Fibroblast of peridontal ligament (primary cell): ENCODE measurements at regions not wholly inside any gene's neighbourhood (a gene's known extent, or its start where the extent isn't known, plus 50 kb on each side); places are given as distances from the start of the nearest gene placed in this dataset.
"Not testable (repeated sequence)": the region's sequence is repeated elsewhere in the genome, so short reads cannot be mapped to it uniquely, and the experiment has no call there.

ENCODE experiments used
- DNase-seq: peaks from one replicate; pipeline ENCODE4 v3.0.0-alpha.2; 2010; ENCODE audit errors: extremely low read depth

- no peak for DNase-seq
Observed at GRCh38 chr4:128758314-128758922, 51.1 kb upstream of the JADE1 start.

DNA sequence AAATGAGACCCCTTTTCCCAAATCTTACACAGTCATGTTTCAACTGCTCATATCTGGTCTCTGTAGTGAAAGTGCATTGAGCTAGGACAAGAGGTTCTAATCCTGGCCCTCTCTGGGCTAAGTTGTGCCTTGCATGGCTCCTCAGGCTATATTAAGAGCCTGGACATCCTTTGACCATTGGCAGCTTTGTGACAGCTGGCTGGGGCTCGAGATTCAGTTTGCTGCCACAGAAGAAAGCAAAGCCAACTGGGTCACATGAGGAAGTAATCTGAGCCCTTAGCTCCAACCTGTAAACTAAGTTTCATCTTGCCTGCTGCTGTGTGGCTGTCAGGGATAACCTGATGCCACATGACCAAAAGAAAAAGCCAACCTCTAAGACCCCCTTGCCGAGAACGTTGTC is 51.8 kb upstream of the JADE1 start:
- peak; percentile 29 for DNase-seq

DNA sequence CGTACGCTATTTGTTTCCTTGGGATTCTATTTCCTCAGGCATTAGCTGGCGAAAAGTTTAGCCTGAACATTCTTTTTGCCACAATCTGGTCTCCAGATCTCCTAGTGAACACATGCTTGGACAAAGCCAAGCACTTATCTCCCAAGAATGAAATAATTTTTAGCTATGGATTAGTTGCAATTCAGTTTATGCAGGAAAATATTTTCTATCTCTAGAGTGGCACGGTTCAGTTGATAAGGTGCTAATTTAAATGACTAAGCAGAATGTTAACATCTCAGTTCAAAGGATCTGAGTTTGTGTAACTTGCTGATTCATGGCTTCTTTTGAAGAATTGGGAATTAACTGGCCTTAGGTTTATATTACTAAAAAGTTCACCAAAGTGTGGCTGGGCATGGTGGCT is 58.1 kb upstream of the JADE1 start:
- DNase-seq: no peak

- not testable (repeated sequence) for DNase-seq
Observed at GRCh38 chr4:128741748-128742147, 67.8 kb upstream of the JADE1 start.

DNA sequence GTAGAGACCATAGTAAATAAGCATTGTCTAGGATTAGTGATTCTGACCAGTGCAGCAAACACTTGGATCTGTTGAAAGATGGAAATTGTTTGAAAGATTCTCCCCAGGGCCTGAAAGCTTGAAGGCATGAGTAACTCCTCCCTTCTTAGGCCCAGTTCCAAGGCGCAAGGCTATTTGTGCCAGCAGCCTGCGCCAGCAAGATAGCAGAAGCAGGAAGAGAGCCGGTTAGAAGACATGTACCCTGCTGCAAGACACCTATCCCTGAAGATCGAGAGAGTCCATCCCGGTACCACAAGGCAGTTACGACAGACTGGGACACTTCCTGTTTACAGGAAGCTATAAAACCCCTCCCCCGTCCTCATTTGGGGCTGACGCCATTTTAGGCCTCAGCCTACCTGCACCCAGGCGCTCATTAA is 72.4 kb upstream of the JADE1 start:
- no peak for DNase-seq

GRCh38 chr4:128735714-128736113 is 73.8 kb upstream of the JADE1 start:
- no peak for DNase-seq

GRCh38 chr4:128728190-128728589 is 81.3 kb upstream of the JADE1 start:
- no peak for DNase-seq

GRCh38 chr4:128727658-128728057 is 81.8 kb upstream of the JADE1 start:
- DNase-seq: no peak

- DNase-seq: no peak
Observed at GRCh38 chr4:128725405-128726055, 84.0 kb upstream of the JADE1 start.

GRCh38 chr4:128722911-128723310 is 86.6 kb upstream of the JADE1 start:
- no peak for DNase-seq

DNA sequence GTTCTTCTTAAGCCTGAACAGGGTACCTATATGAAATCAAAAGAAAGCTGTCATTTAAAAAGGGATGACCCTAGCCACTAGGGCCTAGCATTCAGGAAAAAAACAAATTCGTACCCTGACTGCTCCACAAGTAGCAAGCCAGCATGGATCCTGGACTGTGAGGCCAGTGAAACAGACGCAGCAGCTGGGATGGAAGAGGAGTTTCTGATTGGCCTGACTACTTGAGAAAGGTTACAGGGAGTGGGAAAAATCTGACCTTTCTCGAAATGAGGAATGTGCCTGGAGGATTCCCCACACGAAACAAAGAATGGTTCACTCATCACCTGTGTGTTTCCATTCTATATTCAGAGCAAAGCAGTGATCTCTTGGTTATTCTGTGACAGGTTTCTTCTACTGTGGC is 87.6 kb upstream of the JADE1 start:
- no peak for DNase-seq

GRCh38 chr4:128720270-128720669 is 89.2 kb upstream of the JADE1 start:
- DNase-seq: no peak

- peak; percentile 96 for DNase-seq
Observed at GRCh38 chr4:128718768-128719167, 90.7 kb upstream of the JADE1 start.

GRCh38 chr4:128716338-128716737 is 93.2 kb upstream of the JADE1 start:
- peak; percentile 94 for DNase-seq

- peak; percentile 98 for DNase-seq
Observed at GRCh38 chr4:128715616-128716015, 93.9 kb upstream of the JADE1 start.

- DNase-seq: peak; percentile 27
Observed at GRCh38 chr4:128711361-128711760, 98.1 kb upstream of the JADE1 start.

GRCh38 chr4:128709268-128709667 is 100.2 kb upstream of the JADE1 start:
- DNase-seq: no peak

- DNase-seq: peak; percentile 87
Observed at GRCh38 chr4:128707864-128708263, 101.6 kb upstream of the JADE1 start.

- no peak for DNase-seq
Observed at GRCh38 chr4:128703948-128704347, 105.6 kb upstream of the JADE1 start.

DNA sequence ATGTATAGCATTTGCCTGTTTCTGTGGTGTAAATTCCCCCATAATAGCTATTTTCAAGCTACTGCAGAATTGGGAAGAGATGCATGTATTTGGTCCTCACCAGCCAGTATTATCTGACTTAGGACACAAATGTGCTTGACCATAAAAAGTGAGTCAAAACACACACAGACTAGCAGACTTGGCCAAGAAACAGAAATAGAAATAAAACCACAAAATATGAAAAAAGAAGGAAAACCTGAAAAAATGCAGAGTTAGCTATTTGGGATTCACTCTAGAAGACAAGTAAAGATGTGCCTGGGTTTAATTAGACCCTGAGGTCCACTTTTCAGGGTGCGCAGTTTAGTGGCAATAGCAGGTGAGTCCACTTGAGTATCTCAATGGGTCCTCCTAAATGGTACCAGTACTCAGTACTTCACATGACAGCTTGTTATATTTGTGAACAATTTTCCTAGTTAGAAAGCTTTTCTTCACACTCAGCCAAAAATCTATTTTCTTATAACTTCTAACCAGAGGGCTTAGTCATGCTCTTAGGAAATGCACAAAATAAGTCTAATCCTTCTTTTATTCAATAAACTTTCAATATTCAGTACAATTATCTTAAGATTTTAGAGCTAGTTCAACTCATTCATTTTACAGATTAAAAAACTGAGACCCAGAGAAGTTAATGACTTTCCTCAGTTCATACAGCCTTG is 108.7 kb upstream of the JADE1 start:
- peak; percentile 62 for DNase-seq

- DNase-seq: no peak
Observed at GRCh38 chr4:128698386-128698785, 111.1 kb upstream of the JADE1 start.

GRCh38 chr4:128697323-128697722 is 112.2 kb upstream of the JADE1 start:
- no peak for DNase-seq

DNA sequence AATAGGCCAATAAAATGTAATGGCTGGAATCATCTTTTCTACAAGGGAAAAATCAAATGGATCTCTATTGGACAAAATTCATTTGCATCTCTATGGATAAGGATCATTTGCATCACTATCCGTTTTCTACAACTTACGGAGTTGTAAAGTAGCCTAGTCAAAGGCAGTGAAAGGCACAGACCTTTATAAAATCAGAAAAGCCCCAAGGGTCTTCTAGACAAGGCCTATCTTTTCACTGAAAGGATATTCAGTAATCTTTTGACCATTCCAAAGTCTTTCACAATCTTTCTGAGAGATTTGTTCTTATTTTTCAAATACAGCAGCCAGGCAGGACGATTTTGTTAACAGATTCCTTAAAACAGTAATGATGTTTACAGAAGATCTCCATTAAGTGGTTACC is 119.5 kb upstream of the JADE1 start:
- no peak for DNase-seq
